ENCODE measurements at regions not wholly inside any gene's neighbourhood (a gene's known extent, or its start where the extent isn't known, plus 50 kb on each side); places are given as distances from the start of the nearest gene placed in this dataset.

GRCh38 chr2:186199029-186199428, 287.0 kb upstream of the ZC3H15 start:
- no peak overlapping the region for H3K27ac ChIP-seq (ENCODE audit: low read depth in 2 of 2, low read length in 2 of 2)
- no peaks in the 10 kb centered on the region for H3K4me1 ChIP-seq (ENCODE audit: control insufficient read depth in 2 of 2, insufficient read depth in 2 of 2, low read length in 2 of 2)
- H3K36me3 ChIP-seq (ENCODE audit: control insufficient read depth in 2 of 2, insufficient read depth in 2 of 2, low read length in 2 of 2): no peaks in the 10 kb centered on the region
- H3K27me3 ChIP-seq (ENCODE audit: control insufficient read depth in 2 of 2, insufficient read depth in 2 of 2, low read length in 2 of 2): no peaks in the 10 kb centered on the region
- H3K9ac ChIP-seq (ENCODE audit: low read depth in 1 of 2, low read length in 2 of 2): no peak overlapping the region
- H3K9me3 ChIP-seq (ENCODE audit: control insufficient read depth in 2 of 2, low read length in 2 of 2): no peaks in the 10 kb centered on the region
- H3K4me3 ChIP-seq (ENCODE audit: low read length in 2 of 2): no peak overlapping the region

DNA sequence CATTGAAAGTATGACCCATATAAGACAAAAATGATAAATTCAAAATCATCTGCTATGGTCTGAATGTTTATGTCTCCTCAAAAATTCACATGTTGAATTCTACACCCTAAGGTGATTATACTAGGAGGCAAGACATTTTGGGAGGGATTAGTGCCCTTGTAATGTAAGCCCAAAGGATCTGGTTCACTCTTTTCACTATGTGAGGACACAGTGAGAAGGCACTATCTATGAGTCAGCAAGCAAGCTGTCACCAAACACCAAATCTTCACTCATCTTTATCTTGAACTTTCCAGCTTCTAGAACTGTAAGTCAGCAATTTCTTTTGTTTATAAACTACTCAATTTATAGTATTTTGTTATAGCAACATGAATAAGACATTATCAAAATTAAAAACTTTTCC, 284.7 kb upstream of the ZC3H15 start:
- Histone ChIP-seq H3K9ac (ENCODE audit: low read depth in 1 of 2, low read length in 2 of 2) (no peak overlapping the region), H3K4me1 (ENCODE audit: control insufficient read depth in 2 of 2, insufficient read depth in 2 of 2, low read length in 2 of 2) (no peaks in the 10 kb centered on the region), H3K4me3 (ENCODE audit: low read length in 2 of 2) (no peak overlapping the region), H3K9me3 (ENCODE audit: control insufficient read depth in 2 of 2, low read length in 2 of 2) (no peaks in the 10 kb centered on the region), H3K27ac (ENCODE audit: low read depth in 2 of 2, low read length in 2 of 2) (no peak overlapping the region), H3K27me3 (ENCODE audit: control insufficient read depth in 2 of 2, insufficient read depth in 2 of 2, low read length in 2 of 2) (no peaks in the 10 kb centered on the region), H3K36me3 (ENCODE audit: control insufficient read depth in 2 of 2, insufficient read depth in 2 of 2, low read length in 2 of 2) (no peaks in the 10 kb centered on the region)

DNA sequence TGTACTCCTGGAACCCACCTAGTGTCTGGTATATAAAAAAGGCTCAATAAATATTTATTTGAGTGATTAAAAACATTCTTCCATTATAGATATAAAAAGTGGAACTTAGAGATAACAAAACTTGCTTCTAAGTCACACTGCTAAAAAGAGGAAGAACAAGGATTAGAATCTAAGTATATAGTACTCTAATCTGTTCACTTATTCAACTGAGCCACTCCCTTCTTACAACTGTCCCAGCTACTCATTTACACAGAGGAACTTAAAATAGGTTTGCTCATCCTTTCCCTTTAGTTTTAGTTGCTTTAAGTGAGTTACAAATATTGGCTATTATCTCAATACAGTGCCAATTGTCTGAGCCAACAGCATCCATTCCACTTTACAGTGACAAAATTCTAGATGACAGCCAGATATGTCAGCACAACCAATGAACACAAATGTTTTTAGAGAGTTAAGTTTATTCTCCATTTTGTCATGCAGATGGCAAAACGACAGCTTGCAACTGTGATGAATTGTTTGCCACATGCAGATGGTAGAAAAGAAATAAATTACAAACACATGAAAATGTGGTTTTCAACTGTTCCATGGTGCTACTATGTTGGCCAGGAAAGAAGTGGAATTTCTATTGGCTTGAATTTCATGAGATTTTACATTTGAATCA, 280.7 kb upstream of the ZC3H15 start:
- H3K9me3 ChIP-seq (ENCODE audit: control insufficient read depth in 2 of 2, low read length in 2 of 2): no peaks in the 10 kb centered on the region
- H3K27ac ChIP-seq (ENCODE audit: low read depth in 2 of 2, low read length in 2 of 2): no peak overlapping the region
- no peak overlapping the region for H3K9ac ChIP-seq (ENCODE audit: low read depth in 1 of 2, low read length in 2 of 2)
- H3K4me1 ChIP-seq (ENCODE audit: control insufficient read depth in 2 of 2, insufficient read depth in 2 of 2, low read length in 2 of 2): no peaks in the 10 kb centered on the region
- H3K27me3 ChIP-seq (ENCODE audit: control insufficient read depth in 2 of 2, insufficient read depth in 2 of 2, low read length in 2 of 2): no peaks in the 10 kb centered on the region
- no peak overlapping the region for H3K4me3 ChIP-seq (ENCODE audit: low read length in 2 of 2)
- H3K36me3 ChIP-seq (ENCODE audit: control insufficient read depth in 2 of 2, insufficient read depth in 2 of 2, low read length in 2 of 2): no peaks in the 10 kb centered on the region

GRCh38 chr2:186209532-186209931, 276.5 kb upstream of the ZC3H15 start:
- Histone ChIP-seq H3K4me1 (ENCODE audit: control insufficient read depth in 2 of 2, insufficient read depth in 2 of 2, low read length in 2 of 2) (no peaks in the 10 kb centered on the region), H3K4me3 (ENCODE audit: low read length in 2 of 2) (no peak overlapping the region), H3K9ac (ENCODE audit: low read depth in 1 of 2, low read length in 2 of 2) (no peak overlapping the region)

GRCh38 chr2:186220409-186220808, 265.7 kb upstream of the ZC3H15 start:
- H3K27me3 ChIP-seq (ENCODE audit: control insufficient read depth in 2 of 2, insufficient read depth in 2 of 2, low read length in 2 of 2): no peaks in the 10 kb centered on the region
- H3K36me3 ChIP-seq (ENCODE audit: control insufficient read depth in 2 of 2, insufficient read depth in 2 of 2, low read length in 2 of 2): no peaks in the 10 kb centered on the region
- no peak overlapping the region for H3K4me3 ChIP-seq (ENCODE audit: low read length in 2 of 2)
- no peaks in the 10 kb centered on the region for H3K9me3 ChIP-seq (ENCODE audit: control insufficient read depth in 2 of 2, low read length in 2 of 2)
- no peak overlapping the region for H3K27ac ChIP-seq (ENCODE audit: low read depth in 2 of 2, low read length in 2 of 2)
- H3K4me1 ChIP-seq (ENCODE audit: control insufficient read depth in 2 of 2, insufficient read depth in 2 of 2, low read length in 2 of 2): no peaks in the 10 kb centered on the region
- no peak overlapping the region for H3K9ac ChIP-seq (ENCODE audit: low read depth in 1 of 2, low read length in 2 of 2)

More at GRCh38 chr2:186209532-186209931, 276.5 kb upstream of the ZC3H15 start:
- H3K27me3 ChIP-seq (ENCODE audit: control insufficient read depth in 2 of 2, insufficient read depth in 2 of 2, low read length in 2 of 2): no peaks in the 10 kb centered on the region
- no peaks in the 10 kb centered on the region for H3K36me3 ChIP-seq (ENCODE audit: control insufficient read depth in 2 of 2, insufficient read depth in 2 of 2, low read length in 2 of 2)
- no peak overlapping the region for H3K27ac ChIP-seq (ENCODE audit: low read depth in 2 of 2, low read length in 2 of 2)
- H3K9me3 ChIP-seq (ENCODE audit: control insufficient read depth in 2 of 2, low read length in 2 of 2): no peaks in the 10 kb centered on the region

- H3K27me3 ChIP-seq (ENCODE audit: control insufficient read depth in 2 of 2, insufficient read depth in 2 of 2, low read length in 2 of 2): no peaks in the 10 kb centered on the region
- H3K27ac ChIP-seq (ENCODE audit: low read depth in 2 of 2, low read length in 2 of 2): no peak overlapping the region
Measured at GRCh38 chr2:186229265-186229664, 256.8 kb upstream of the ZC3H15 start.

GRCh38 chr2:186241874-186242273, 244.2 kb upstream of the ZC3H15 start:
- Histone ChIP-seq H3K9me3 (ENCODE audit: control insufficient read depth in 2 of 2, low read length in 2 of 2) (no peaks in the 10 kb centered on the region), H3K4me1 (ENCODE audit: control insufficient read depth in 2 of 2, insufficient read depth in 2 of 2, low read length in 2 of 2) (no peaks in the 10 kb centered on the region), H3K36me3 (ENCODE audit: control insufficient read depth in 2 of 2, insufficient read depth in 2 of 2, low read length in 2 of 2) (no peaks in the 10 kb centered on the region), H3K9ac (ENCODE audit: low read depth in 1 of 2, low read length in 2 of 2) (no peak overlapping the region), H3K27me3 (ENCODE audit: control insufficient read depth in 2 of 2, insufficient read depth in 2 of 2, low read length in 2 of 2) (no peaks in the 10 kb centered on the region), H3K27ac (ENCODE audit: low read depth in 2 of 2, low read length in 2 of 2) (no peak overlapping the region), H3K4me3 (ENCODE audit: low read length in 2 of 2) (no peak overlapping the region)

More at GRCh38 chr2:186229265-186229664, 256.8 kb upstream of the ZC3H15 start:
- H3K9me3 ChIP-seq (ENCODE audit: control insufficient read depth in 2 of 2, low read length in 2 of 2): peaks cover 7 to 13% of the 10 kb centered on the region in 2 donors
- H3K9ac ChIP-seq (ENCODE audit: low read depth in 1 of 2, low read length in 2 of 2): no peak overlapping the region
- H3K36me3 ChIP-seq (ENCODE audit: control insufficient read depth in 2 of 2, insufficient read depth in 2 of 2, low read length in 2 of 2): peaks cover 0 to 3% of the 10 kb centered on the region in 2 donors
- no peak overlapping the region for H3K4me3 ChIP-seq (ENCODE audit: low read length in 2 of 2)
- no peaks in the 10 kb centered on the region for H3K4me1 ChIP-seq (ENCODE audit: control insufficient read depth in 2 of 2, insufficient read depth in 2 of 2, low read length in 2 of 2)

DNA sequence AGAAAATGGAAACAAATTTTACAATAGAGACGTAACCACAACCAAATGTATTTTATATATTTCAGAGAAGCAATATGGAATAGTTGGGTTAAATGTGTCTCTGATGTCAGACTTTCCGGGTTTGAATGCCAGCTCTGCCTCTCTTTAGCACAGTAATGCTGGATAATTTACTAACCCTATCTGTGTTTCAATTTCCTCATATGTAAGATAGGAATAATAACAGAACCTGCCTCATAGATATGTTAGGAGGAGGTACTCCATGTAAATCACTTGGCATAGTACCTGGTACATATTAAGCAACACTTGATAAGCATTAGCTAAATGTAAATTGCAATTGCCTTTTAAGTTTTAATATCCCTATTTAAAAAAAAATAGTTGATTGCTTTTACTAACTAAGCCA, 231.3 kb upstream of the ZC3H15 start:
- H3K9me3 ChIP-seq (ENCODE audit: control insufficient read depth in 2 of 2, low read length in 2 of 2): no peaks in the 10 kb centered on the region
- H3K27ac ChIP-seq (ENCODE audit: low read depth in 2 of 2, low read length in 2 of 2): no peak overlapping the region
- no peak overlapping the region for H3K9ac ChIP-seq (ENCODE audit: low read depth in 1 of 2, low read length in 2 of 2)
- H3K4me3 ChIP-seq (ENCODE audit: low read length in 2 of 2): no peak overlapping the region
- H3K4me1 ChIP-seq (ENCODE audit: control insufficient read depth in 2 of 2, insufficient read depth in 2 of 2, low read length in 2 of 2): no peaks in the 10 kb centered on the region
- H3K36me3 ChIP-seq (ENCODE audit: control insufficient read depth in 2 of 2, insufficient read depth in 2 of 2, low read length in 2 of 2): no peaks in the 10 kb centered on the region
- no peaks in the 10 kb centered on the region for H3K27me3 ChIP-seq (ENCODE audit: control insufficient read depth in 2 of 2, insufficient read depth in 2 of 2, low read length in 2 of 2)

- H3K4me3 ChIP-seq (ENCODE audit: low read length in 2 of 2): no peak overlapping the region
Measured at GRCh38 chr2:186255823-186256222, 230.2 kb upstream of the ZC3H15 start.

GRCh38 chr2:186256540-186256939, 229.5 kb upstream of the ZC3H15 start:
- Histone ChIP-seq H3K9ac (ENCODE audit: low read depth in 1 of 2, low read length in 2 of 2) (no peak overlapping the region), H3K27me3 (ENCODE audit: control insufficient read depth in 2 of 2, insufficient read depth in 2 of 2, low read length in 2 of 2) (no peaks in the 10 kb centered on the region)

More at GRCh38 chr2:186255823-186256222, 230.2 kb upstream of the ZC3H15 start:
- Histone ChIP-seq H3K27me3 (ENCODE audit: control insufficient read depth in 2 of 2, insufficient read depth in 2 of 2, low read length in 2 of 2) (no peaks in the 10 kb centered on the region), H3K4me1 (ENCODE audit: control insufficient read depth in 2 of 2, insufficient read depth in 2 of 2, low read length in 2 of 2) (no peaks in the 10 kb centered on the region), H3K9ac (ENCODE audit: low read depth in 1 of 2, low read length in 2 of 2) (no peak overlapping the region), H3K36me3 (ENCODE audit: control insufficient read depth in 2 of 2, insufficient read depth in 2 of 2, low read length in 2 of 2) (no peaks in the 10 kb centered on the region), H3K9me3 (ENCODE audit: control insufficient read depth in 2 of 2, low read length in 2 of 2) (no peaks in the 10 kb centered on the region), H3K27ac (ENCODE audit: low read depth in 2 of 2, low read length in 2 of 2) (no peak overlapping the region)

More at GRCh38 chr2:186256540-186256939, 229.5 kb upstream of the ZC3H15 start:
- H3K36me3 ChIP-seq (ENCODE audit: control insufficient read depth in 2 of 2, insufficient read depth in 2 of 2, low read length in 2 of 2): no peaks in the 10 kb centered on the region
- no peaks in the 10 kb centered on the region for H3K9me3 ChIP-seq (ENCODE audit: control insufficient read depth in 2 of 2, low read length in 2 of 2)
- no peak overlapping the region for H3K4me3 ChIP-seq (ENCODE audit: low read length in 2 of 2)
- no peak overlapping the region for H3K27ac ChIP-seq (ENCODE audit: low read depth in 2 of 2, low read length in 2 of 2)
- no peaks in the 10 kb centered on the region for H3K4me1 ChIP-seq (ENCODE audit: control insufficient read depth in 2 of 2, insufficient read depth in 2 of 2, low read length in 2 of 2)
